ENCODE measurements at regions not wholly inside any gene's neighbourhood (a gene's known extent, or its start where the extent isn't known, plus 50 kb on each side); places are given as distances from the start of the nearest gene placed in this dataset.
A peak's percentile ranks its signal among the peaks of the same experiment; 100 is the strongest.

- DNase-seq: no peak
These were observed 121.3 kb upstream of the C1GALT1 start for GRCh38 chr7:7060828-7061599.

- DNase-seq: no peak
These were observed 104.4 kb upstream of the C1GALT1 start for GRCh38 chr7:7077945-7078344.

- DNase-seq: no peak
These were observed 101.5 kb upstream of the C1GALT1 start for GRCh38 chr7:7080802-7081201.

- DNase-seq: no peak
These were observed 91.9 kb upstream of the C1GALT1 start for GRCh38 chr7:7090460-7090859.

- DNase-seq: no peak
These were observed 84.0 kb upstream of the C1GALT1 start for GRCh38 chr7:7098280-7098818.

- peak; percentile 97 for DNase-seq
These were observed 82.7 kb upstream of the C1GALT1 start for GRCh38 chr7:7099584-7100014.

- DNase-seq: peak; percentile 98
These were observed 81.9 kb upstream of the C1GALT1 start for GRCh38 chr7:7100432-7100849.

- no peak for DNase-seq
These were observed 79.4 kb upstream of the C1GALT1 start for GRCh38 chr7:7102906-7103305.

GRCh38 chr7:7103343-7104313 lies 78.7 kb upstream of the C1GALT1 start:
- peak; percentile 92 for DNase-seq

GRCh38 chr7:7104314-7104698 lies 78.0 kb upstream of the C1GALT1 start:
- peak; percentile 94 for DNase-seq

- no peak for DNase-seq
These were observed 77.4 kb upstream of the C1GALT1 start for GRCh38 chr7:7104971-7105370.

- no peak for DNase-seq
These were observed 76.4 kb upstream of the C1GALT1 start for GRCh38 chr7:7105800-7106582.

- no peak for DNase-seq
These were observed 73.4 kb upstream of the C1GALT1 start for GRCh38 chr7:7108931-7109330.

- DNase-seq: no peak
These were observed 72.4 kb upstream of the C1GALT1 start for GRCh38 chr7:7109934-7110333.

- no peak for DNase-seq
These were observed 71.6 kb upstream of the C1GALT1 start for GRCh38 chr7:7110706-7111105.

- no peak for DNase-seq
These were observed 69.5 kb upstream of the C1GALT1 start for GRCh38 chr7:7112868-7113267.

- DNase-seq: no peak
These were observed 67.6 kb upstream of the C1GALT1 start for GRCh38 chr7:7114575-7115291.

- DNase-seq: no peak
These were observed 64.3 kb upstream of the C1GALT1 start for GRCh38 chr7:7117935-7118586.

GRCh38 chr7:7118822-7119221 lies 63.5 kb upstream of the C1GALT1 start:
- DNase-seq: no peak

GRCh38 chr7:7119729-7120128 lies 62.6 kb upstream of the C1GALT1 start:
- DNase-seq: no peak

- DNase-seq: no peak
These were observed 60.3 kb upstream of the C1GALT1 start for GRCh38 chr7:7122033-7122478.

Data from hematopoietic multipotent progenitor cell treated with erythropoietin and hydrocortisone succinate and interleukin-3 and kit ligand, for 8 days (in vitro differentiated cells).